HCEC 1CT (cell line): ENCODE measurements at regions not wholly inside any gene's neighbourhood (a gene's known extent, or its start where the extent isn't known, plus 50 kb on each side); places are given as distances from the start of the nearest gene placed in this dataset.

Experiments
- DNase-seq: peaks from one replicate; pipeline ENCODE4 v3.0.0-alpha.2; 2017

GRCh38 chr20:17810062-17810631 is 110.4 kb downstream of the BANF2 start:
- peak; percentile 49 for DNase-seq

- DNase-seq: no peak
These were observed 109.7 kb downstream of the BANF2 start for GRCh38 chr20:17809362-17810061.

- DNase-seq: no peak
These were observed 109.0 kb downstream of the BANF2 start for GRCh38 chr20:17808782-17809181.

GRCh38 chr20:17808357-17808756 is 108.6 kb downstream of the BANF2 start:
- peak; percentile 64 for DNase-seq

GRCh38 chr20:17807651-17808050 is 107.9 kb downstream of the BANF2 start:
- DNase-seq: peak; percentile 3

- DNase-seq: peak; percentile 15
These were observed 107.1 kb downstream of the BANF2 start for GRCh38 chr20:17806739-17807441.

GRCh38 chr20:17806107-17806506 is 106.3 kb downstream of the BANF2 start:
- no peak for DNase-seq

- DNase-seq: no peak
These were observed 104.0 kb downstream of the BANF2 start for GRCh38 chr20:17803765-17804164.

- no peak for DNase-seq
These were observed 99.9 kb downstream of the BANF2 start for GRCh38 chr20:17799575-17800227.

- DNase-seq: no peak
These were observed 98.8 kb downstream of the BANF2 start for GRCh38 chr20:17798601-17799000.

GRCh38 chr20:17797579-17797978 is 97.8 kb downstream of the BANF2 start:
- DNase-seq: no peak

GRCh38 chr20:17797161-17797560 is 97.4 kb downstream of the BANF2 start:
- DNase-seq: no peak

GRCh38 chr20:17796091-17796563 is 96.4 kb downstream of the BANF2 start:
- DNase-seq: peak; percentile 23

- no peak for DNase-seq
These were observed 95.8 kb downstream of the BANF2 start for GRCh38 chr20:17795501-17796071.

- DNase-seq: no peak
These were observed 95.2 kb downstream of the BANF2 start for GRCh38 chr20:17795003-17795402.

- DNase-seq: no peak
These were observed 94.6 kb downstream of the BANF2 start for GRCh38 chr20:17794400-17794799.

GRCh38 chr20:17793986-17794385 is 94.2 kb downstream of the BANF2 start:
- no peak for DNase-seq

- DNase-seq: no peak
These were observed 90.5 kb downstream of the BANF2 start for GRCh38 chr20:17790296-17790695.

- no peak for DNase-seq
These were observed 88.0 kb downstream of the BANF2 start for GRCh38 chr20:17787816-17788215.

- no peak for DNase-seq
These were observed 86.5 kb downstream of the BANF2 start for GRCh38 chr20:17786221-17786718.
